H1 (cell line): ENCODE measurements at regions not wholly inside any gene's neighbourhood (a gene's known extent, or its start where the extent isn't known, plus 50 kb on each side); places are given as distances from the start of the nearest gene placed in this dataset.

Experiments
- CTCF ChIA-PET: fragments of 300-600 bp; sonication (Branson Sonifier 250); formaldehyde crosslinking; loops from one replicate; lab custom pipeline; 2021; ENCODE audit not compliant: partially characterized antibody; lab: Charles Lee
- POLR2A ChIA-PET: fragments of 300-600 bp; sonication (Branson Sonifier 250); formaldehyde crosslinking; loops from one replicate; lab custom pipeline; 2021; ENCODE audit warnings: inconsistent platforms; ENCODE audit not compliant: partially characterized antibody; lab: Charles Lee
- DNase-seq, 2 experiments: peaks; one replicate each; pipeline versions ENCODE4 v3.0.0 to v3.0.0-alpha.2; 2010 to 2022; ENCODE audit warnings: low spot score in 2 of 2, low read depth in 1 of 2, mixed read lengths in 1 of 2
- FAIRE-seq: peaks from 2 replicates; lab custom pipeline; 2011; peaks lifted over from hg19 to GRCh38; lab: Jason Lieb, UNC
- H2AFZ ChIP-seq: 2 replicates; pipeline ENCODE4 v1.8.1; 2012; ENCODE audit warnings: low read length, inconsistent platforms
- H2AK5ac ChIP-seq: 2 replicates; pipeline ENCODE4 v1.6.1; 2013; ENCODE audit warnings: low read depth, low read length
- H2BK120ac ChIP-seq: replicated peaks from 2 replicates; pipeline ENCODE3; 2013; ENCODE audit warnings: low read depth, low read length, inconsistent platforms
- H2BK12ac ChIP-seq: 2 replicates; pipeline ENCODE4 v1.6.1; 2013; ENCODE audit warnings: low read depth, low read length
- H2BK15ac ChIP-seq: 2 replicates; pipeline ENCODE4 v1.6.1; 2013; ENCODE audit warnings: low read length
- H2BK20ac ChIP-seq: 2 replicates; pipeline ENCODE4 v1.6.1; 2013; ENCODE audit warnings: low read length
- H2BK5ac ChIP-seq: 2 replicates; pipeline ENCODE4 v1.6.1; 2013; ENCODE audit warnings: low read depth, low read length
- H3K14ac ChIP-seq: 2 replicates; pipeline ENCODE4 v1.6.1; 2013; ENCODE audit warnings: inconsistent platforms; ENCODE audit not compliant: insufficient read length
- H3K18ac ChIP-seq: 2 replicates; pipeline ENCODE4 v1.6.1; 2013; ENCODE audit warnings: low read length; ENCODE audit errors: extremely low read depth
- H3K23ac ChIP-seq: 2 replicates; pipeline ENCODE4 v1.6.1; 2013; ENCODE audit warnings: inconsistent platforms; ENCODE audit not compliant: insufficient read length
- H3K23me2 ChIP-seq: 2 replicates; pipeline ENCODE4 v1.6.1; 2013; ENCODE audit warnings: low read depth, low read length
- H3K27ac ChIP-seq: 2 replicates; pipeline ENCODE4 v1.6.1; 2011; ENCODE audit warnings: low read depth, low read length, inconsistent platforms
- H3K27me3 ChIP-seq, 4 experiments: replicated peaks in 1 of 4; 1 replicate in 1 of 4; 2 replicates in 3 of 4; pipeline versions ENCODE4 v1.6.1 to v1.8.1; 2011 to 2013; ENCODE audit warnings: low read length in 3 of 4, mild to moderate bottlenecking in 3 of 4, inconsistent platforms in 2 of 4, mixed read lengths in 2 of 4, moderate library complexity in 1 of 4; ENCODE audit not compliant: control insufficient read depth in 3 of 4, insufficient read depth in 3 of 4; ENCODE audit errors: extremely low read depth in 1 of 4
- H3K36me3 ChIP-seq, 4 experiments: 2 replicates each; pipeline versions ENCODE4 v1.6.1 to v1.8.1; 2011 to 2013; ENCODE audit warnings: mild to moderate bottlenecking in 4 of 4, low read length in 3 of 4, moderate library complexity in 2 of 4, control low read depth in 1 of 4, inconsistent platforms in 1 of 4; ENCODE audit not compliant: insufficient read depth in 4 of 4, control insufficient read depth in 2 of 4
- H3K4ac ChIP-seq: replicated peaks from 2 replicates; pipeline ENCODE3; 2013; ENCODE audit warnings: low read length, low read depth, mixed read lengths, inconsistent platforms; ENCODE audit not compliant: insufficient read length
- H3K4me1 ChIP-seq, 4 experiments: replicated peaks in 1 of 4; 1 replicate in 1 of 4; 2 replicates in 3 of 4; pipeline versions ENCODE4 v1.6.1 to v1.8.1; 2011 to 2013; ENCODE audit warnings: low read length in 3 of 4, inconsistent platforms in 2 of 4, mixed read lengths in 1 of 4; ENCODE audit not compliant: insufficient read depth in 4 of 4, control insufficient read depth in 3 of 4
- H3K4me2 ChIP-seq, 2 experiments: 2 replicates each; pipeline versions ENCODE4 v1.6.1 to v1.8.1; 2011 to 2013; ENCODE audit warnings: low read depth in 2 of 2, low read length in 2 of 2, control low read depth in 1 of 2, inconsistent platforms in 1 of 2, mild to moderate bottlenecking in 1 of 2; ENCODE audit not compliant: insufficient read depth in 1 of 2
- H3K4me3 ChIP-seq, 4 experiments: fragments of 200-600, 300-600 bp in 1 of 4; sonication (generic), shearing (Covaris generic), sonication (Bioruptor Twin) in 1 of 4; 2 replicates each; pipeline versions ENCODE4 v1.5.1 to v1.8.1; 2011 to 2016; ENCODE audit warnings: low read length in 4 of 4, low read depth in 3 of 4, control low read depth in 2 of 4, inconsistent platforms in 2 of 4, mild to moderate bottlenecking in 2 of 4, mixed read lengths in 1 of 4, moderate library complexity in 1 of 4; ENCODE audit not compliant: insufficient read depth in 2 of 4; ENCODE audit errors: extremely low read depth in 1 of 4
- H3K56ac ChIP-seq: replicated peaks from 2 replicates; pipeline ENCODE3; 2013; ENCODE audit warnings: low read depth, mild to moderate bottlenecking, mixed read lengths, low read length, inconsistent platforms; ENCODE audit not compliant: insufficient read length
- H3K79me1 ChIP-seq: 2 replicates; pipeline ENCODE4 v1.6.1; 2013; ENCODE audit warnings: low read depth, low read length, control low read depth
- H3K79me2 ChIP-seq, 2 experiments: 2 replicates each; pipeline versions ENCODE4 v1.6.1 to v1.8.1; 2012 to 2013; ENCODE audit warnings: low read length in 2 of 2, mild to moderate bottlenecking in 2 of 2, inconsistent platforms in 1 of 2; ENCODE audit not compliant: insufficient read depth in 2 of 2, control insufficient read depth in 1 of 2
- H3K9ac ChIP-seq, 4 experiments: replicated peaks in 1 of 4; 1 replicate in 1 of 4; 2 replicates in 3 of 4; pipeline versions ENCODE4 v1.6.1 to v1.8.1; 2011 to 2013; ENCODE audit warnings: low read depth in 3 of 4, low read length in 3 of 4, control low read depth in 2 of 4, mild to moderate bottlenecking in 2 of 4, moderate library complexity in 2 of 4, inconsistent platforms in 1 of 4; ENCODE audit errors: extremely low read depth in 1 of 4
- H3K9me3 ChIP-seq, 2 experiments: 2 replicates each; pipeline versions ENCODE4 v1.6.1 to v1.8.1; 2012 to 2013; ENCODE audit warnings: mild to moderate bottlenecking in 2 of 2, moderate library complexity in 2 of 2, control low read depth in 1 of 2, inconsistent platforms in 1 of 2, low read depth in 1 of 2, low read length in 1 of 2, mixed read lengths in 1 of 2; ENCODE audit not compliant: insufficient read depth in 2 of 2
- H4K20me1 ChIP-seq, 2 experiments: replicated peaks in 1 of 2; 2 replicates each; pipeline versions ENCODE3 to v1.8.1; 2011 to 2013; ENCODE audit warnings: inconsistent platforms in 2 of 2, low read length in 2 of 2, mild to moderate bottlenecking in 1 of 2; ENCODE audit not compliant: insufficient read depth in 2 of 2, control insufficient read depth in 1 of 2
- H4K5ac ChIP-seq: 2 replicates; pipeline ENCODE4 v1.6.1; 2013; ENCODE audit warnings: low read length, low read depth, mixed read lengths, inconsistent platforms; ENCODE audit not compliant: insufficient read length
- H4K8ac ChIP-seq: 2 replicates; pipeline ENCODE4 v1.8.0; 2013; ENCODE audit warnings: mild to moderate bottlenecking, moderate library complexity, low read length, inconsistent platforms; ENCODE audit not compliant: insufficient read depth; ENCODE audit errors: extremely low read depth
- H4K91ac ChIP-seq: replicated peaks from 2 replicates; pipeline ENCODE3; 2013; ENCODE audit warnings: low read length, mixed read lengths, inconsistent platforms; ENCODE audit not compliant: insufficient read length
- CTBP2 ChIP-seq: IDR thresholded peaks from 2 replicates; pipeline ENCODE4 v1.7.0; 2011; ENCODE audit warnings: borderline replicate concordance, mild to moderate bottlenecking, moderate library complexity, mixed read lengths, low read length; ENCODE audit not compliant: insufficient read depth, insufficient read length
- ZNF274 ChIP-seq: IDR thresholded peaks from 2 replicates; pipeline ENCODE4 v1.7.0; 2012; ENCODE audit warnings: low read length, borderline replicate concordance; ENCODE audit errors: extremely low read depth
- WGBS, 2 experiments: shearing (Covaris generic) in 1 of 2; methylation state at CpG; one replicate each; pipeline versions ENCODE4 v1.1.6 to v1.1.7; 2013 to 2015; ENCODE audit warnings: low lambda C conversion rate in 2 of 2, mixed read lengths in 2 of 2, inconsistent platforms in 1 of 2, low coverage in 1 of 2, missing lambda C conversion rate in 1 of 2; ENCODE audit not compliant: insufficient replicate concordance in 2 of 2, insufficient coverage in 1 of 2, insufficient read length in 1 of 2; ENCODE audit errors: extremely low coverage in 1 of 2, missing lambda C conversion rate in 1 of 2; 5-methylcytosine and 5-hydroxymethylcytosine counted together

- CTCF ChIA-PET = no interaction called here
- Histone ChIP-seq H3K14ac (no peak overlapping the region), H4K20me1 (no peaks in the 10 kb centered on the region), H2BK12ac (no peak overlapping the region), H2BK5ac (no peak overlapping the region), H2AK5ac (no peak overlapping the region), H3K4me2 (no peak overlapping the region), H4K91ac (no peak overlapping the region), H3K36me3 (no peaks in the 10 kb centered on the region), H4K8ac (no peak overlapping the region), H3K27ac (no peak overlapping the region), H3K9me3 (no peaks in the 10 kb centered on the region), H3K23me2 (no peaks in the 10 kb centered on the region), H3K79me1 (no peaks in the 10 kb centered on the region), H2AFZ (no peak overlapping the region), H3K79me2 (no peaks in the 10 kb centered on the region), H2BK15ac (no peak overlapping the region), H3K23ac (no peak overlapping the region), H3K4ac (no peak overlapping the region), H3K9ac (no peak overlapping the region), H3K27me3 (no peaks in the 10 kb centered on the region; a peak in 1 of 7 replicates), H3K18ac (no peak overlapping the region), H2BK20ac (no peak overlapping the region; the same call in 1 of the 2 replicates), H2BK120ac (no peak overlapping the region), H3K4me3 (no peak overlapping the region), H3K56ac (no peak overlapping the region), H4K5ac (no peak overlapping the region), H3K4me1 (peaks cover 0 to 5% (median 2%) of the 10 kb centered on the region in 4 experiments; a peak in 2 of 7 replicates)
- peak; percentile 66 for FAIRE-seq
- DNase-seq = no peak
- WGBS, 2 experiments = 64% methylated on average over 6 of the region's 6 CpGs; no CpG with 5 or more reads in 1 of the 2 experiments
- POLR2A ChIA-PET = interaction anchor here (1.7 kb wide), 1 partner anchor 8 kb away, joined by 4 read pairs; no protein-coding TSS in a partner anchor
- TF ChIP-seq CTBP2 = no peak
- no peak for TF ChIP-seq ZNF274
These were observed 226.9 kb downstream of the CD83 start for GRCh38 chr6:14344486-14344885.
